GM10248 (cell line): ENCODE measurements at regions not wholly inside any gene's neighbourhood (a gene's known extent, or its start where the extent isn't known, plus 50 kb on each side); places are given as distances from the start of the nearest gene placed in this dataset.

Source experiments
- CTCF ChIA-PET: fragments of 300-600 bp; sonication (Branson Sonifier 250); formaldehyde crosslinking; extraction: SDS; loops from one replicate; lab custom pipeline; 2021; ENCODE audit warnings: antibody characterized with exemption; lab: Yijun Ruan, JAX
- POLR2A ChIA-PET: fragments of 350-650 bp; sonication (Branson Sonifier 250); formaldehyde crosslinking; extraction: SDS; loops from one replicate; lab custom pipeline; 2020; ENCODE audit warnings: antibody characterized with exemption; lab: Yijun Ruan, JAX
- DNase-seq: peaks from one replicate; pipeline ENCODE4 v3.0.0; 2012; ENCODE audit errors: extremely low spot score
- TF ChIP-seq, protein P1 (sequence below): IDR thresholded peaks from 2 replicates; pipeline ENCODE4 v1.5.1; 2012; ENCODE audit warnings: mild to moderate bottlenecking, low read depth; ENCODE audit errors: extremely low read depth, missing control alignments, control extremely low read depth

DNA sequence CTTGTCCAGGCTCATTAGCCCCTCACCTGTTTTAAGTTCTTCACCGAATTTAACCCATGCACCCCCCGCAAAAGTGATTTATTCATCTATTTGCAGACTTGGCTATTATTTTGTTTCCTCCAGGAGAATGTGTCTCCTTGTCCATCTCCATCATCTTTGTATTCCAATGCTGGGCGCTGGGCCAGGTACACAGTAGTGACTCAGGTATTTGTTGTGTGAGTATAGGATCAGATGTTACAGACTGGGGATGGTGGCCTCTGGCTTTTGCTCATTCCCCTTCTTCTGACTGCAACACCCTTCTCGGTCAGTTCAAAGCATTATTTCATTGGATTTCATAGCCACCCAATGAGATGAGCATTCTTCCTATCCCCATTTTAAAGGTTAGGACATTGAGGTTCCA lies 408.2 kb downstream of the MN1 start:
- ChIA-PET CTCF (no interaction called here), POLR2A (no interaction called here)
- DNase-seq, result no peak
- TF ChIP-seq, protein P1, sequence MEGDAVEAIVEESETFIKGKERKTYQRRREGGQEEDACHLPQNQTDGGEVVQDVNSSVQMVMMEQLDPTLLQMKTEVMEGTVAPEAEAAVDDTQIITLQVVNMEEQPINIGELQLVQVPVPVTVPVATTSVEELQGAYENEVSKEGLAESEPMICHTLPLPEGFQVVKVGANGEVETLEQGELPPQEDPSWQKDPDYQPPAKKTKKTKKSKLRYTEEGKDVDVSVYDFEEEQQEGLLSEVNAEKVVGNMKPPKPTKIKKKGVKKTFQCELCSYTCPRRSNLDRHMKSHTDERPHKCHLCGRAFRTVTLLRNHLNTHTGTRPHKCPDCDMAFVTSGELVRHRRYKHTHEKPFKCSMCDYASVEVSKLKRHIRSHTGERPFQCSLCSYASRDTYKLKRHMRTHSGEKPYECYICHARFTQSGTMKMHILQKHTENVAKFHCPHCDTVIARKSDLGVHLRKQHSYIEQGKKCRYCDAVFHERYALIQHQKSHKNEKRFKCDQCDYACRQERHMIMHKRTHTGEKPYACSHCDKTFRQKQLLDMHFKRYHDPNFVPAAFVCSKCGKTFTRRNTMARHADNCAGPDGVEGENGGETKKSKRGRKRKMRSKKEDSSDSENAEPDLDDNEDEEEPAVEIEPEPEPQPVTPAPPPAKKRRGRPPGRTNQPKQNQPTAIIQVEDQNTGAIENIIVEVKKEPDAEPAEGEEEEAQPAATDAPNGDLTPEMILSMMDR, result no peak

DNA sequence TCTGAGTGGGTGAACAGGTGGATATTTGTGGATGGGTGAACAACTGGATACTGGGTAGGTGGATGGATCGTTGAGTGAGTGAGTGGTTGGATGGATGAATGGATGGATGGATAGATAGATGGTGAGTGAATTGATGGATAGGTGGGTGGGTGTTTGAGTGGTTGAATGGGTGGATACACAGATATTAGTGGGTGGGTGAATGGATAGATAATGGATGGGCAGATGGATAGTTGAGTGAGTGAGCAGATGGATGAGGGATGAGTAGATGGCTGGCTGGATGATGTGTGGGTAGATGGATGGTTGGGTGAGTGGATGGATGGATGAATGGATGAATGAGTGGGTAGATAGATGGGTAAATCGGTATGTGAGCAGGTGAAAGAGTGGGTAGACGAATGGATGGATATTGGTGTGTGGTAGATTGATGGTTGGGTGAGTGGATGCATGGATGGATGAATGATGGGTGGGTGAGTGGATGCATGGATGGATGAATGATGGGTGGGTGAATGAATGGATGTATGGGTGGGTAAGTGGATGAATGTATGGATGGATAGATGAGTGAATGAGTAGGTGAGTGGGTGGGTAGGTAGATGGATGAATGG lies 406.7 kb downstream of the MN1 start:
- no peak for DNase-seq
- TF ChIP-seq, protein P1, result no peak
- CTCF ChIA-PET, result no interaction called here
- POLR2A ChIA-PET, result no interaction called here

DNA sequence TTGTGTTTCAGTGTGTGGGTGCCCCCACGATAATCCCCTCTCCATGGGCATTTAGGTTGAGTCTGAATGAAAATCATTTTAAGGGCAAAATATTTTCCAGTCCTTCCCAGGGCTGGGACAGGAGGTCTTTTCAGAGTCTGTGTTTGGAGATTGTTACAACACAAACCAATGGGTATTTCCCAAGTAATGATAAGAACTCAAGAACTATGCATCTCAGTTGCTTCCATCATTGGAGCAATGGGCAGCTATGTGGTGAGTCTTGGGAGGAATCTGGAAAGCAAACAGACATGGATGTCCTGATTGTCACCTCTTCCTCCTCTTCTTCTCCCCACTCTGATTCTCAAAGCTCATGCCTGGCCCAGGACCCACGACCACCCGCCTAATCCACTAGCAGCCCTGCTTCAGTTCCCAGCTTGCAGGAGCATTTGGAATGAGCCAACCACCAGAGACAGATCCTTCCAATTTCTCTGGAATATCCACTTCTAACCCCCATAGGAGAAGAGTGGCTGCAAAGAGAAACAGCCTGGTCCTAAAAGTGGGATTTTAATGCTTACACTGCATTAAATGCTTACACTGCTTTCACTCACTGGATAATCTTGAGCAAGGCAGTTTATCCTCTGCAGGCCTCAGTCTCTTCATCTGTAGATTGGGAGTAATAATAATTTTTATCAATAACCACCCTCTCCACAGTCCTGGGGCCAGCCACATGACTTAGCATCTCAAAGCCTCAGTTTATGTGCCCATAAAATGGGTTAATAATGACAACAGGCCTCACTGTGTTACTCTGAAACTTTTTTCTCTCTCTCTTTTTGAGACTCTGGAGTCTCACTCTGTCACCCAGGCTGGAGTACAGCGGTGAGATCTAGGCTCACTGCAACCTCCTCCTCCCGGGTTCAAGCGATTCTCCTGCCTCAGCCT lies 404.3 kb downstream of the MN1 start:
- CTCF ChIA-PET, result interaction anchor here (1.4 kb wide), 1 partner anchor 16 kb away, joined by 3 read pairs; no protein-coding TSS in a partner anchor
- DNase-seq, result no peak
- POLR2A ChIA-PET, result no interaction called here
- TF ChIP-seq, protein P1, result no peak

DNA sequence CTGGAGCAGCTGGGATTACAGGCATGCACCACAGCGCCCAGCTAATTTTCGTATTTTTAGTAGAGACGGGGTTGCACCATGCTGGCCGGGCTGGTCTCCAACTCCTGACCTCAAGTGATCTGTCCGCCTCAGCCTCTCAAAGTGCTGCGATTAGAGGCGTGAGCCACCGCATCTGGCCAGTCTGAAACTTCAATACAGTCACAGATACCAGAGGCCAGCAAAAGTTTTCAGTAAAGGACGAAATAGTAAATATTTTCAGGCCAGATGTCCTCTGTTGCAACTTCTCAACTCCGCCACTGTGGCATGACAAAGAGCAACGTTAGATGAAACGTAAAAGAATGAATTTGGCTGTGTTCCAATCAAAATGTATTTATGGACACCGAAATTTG lies 403.6 kb downstream of the MN1 start:
- TF ChIP-seq, protein P1, result no peak
- POLR2A ChIA-PET, result no interaction called here
- CTCF ChIA-PET, result no interaction called here
- no peak for DNase-seq

DNA sequence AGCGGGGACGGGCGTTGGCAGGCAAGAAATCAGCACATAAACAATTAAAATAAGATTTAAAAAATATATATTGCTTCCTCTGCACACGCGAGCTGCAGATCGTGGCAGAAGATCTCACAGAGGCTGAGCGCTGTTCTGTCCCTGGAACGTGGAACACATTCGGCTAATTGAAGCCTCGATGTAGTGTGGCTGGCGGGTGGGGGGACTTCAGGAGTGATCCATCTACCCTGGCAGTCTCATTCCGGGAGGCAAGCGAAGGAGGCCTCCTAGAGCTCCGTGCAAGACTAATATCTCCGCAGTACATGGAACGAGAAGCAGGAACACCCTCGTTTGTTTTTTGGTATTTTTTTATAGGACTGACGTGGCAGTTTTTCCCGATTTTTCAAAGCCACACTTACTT lies 402.4 kb downstream of the MN1 start:
- ChIA-PET POLR2A (no interaction called here), CTCF (no interaction called here)
- TF ChIP-seq, protein P1, result no peak
- DNase-seq, result no peak

DNA sequence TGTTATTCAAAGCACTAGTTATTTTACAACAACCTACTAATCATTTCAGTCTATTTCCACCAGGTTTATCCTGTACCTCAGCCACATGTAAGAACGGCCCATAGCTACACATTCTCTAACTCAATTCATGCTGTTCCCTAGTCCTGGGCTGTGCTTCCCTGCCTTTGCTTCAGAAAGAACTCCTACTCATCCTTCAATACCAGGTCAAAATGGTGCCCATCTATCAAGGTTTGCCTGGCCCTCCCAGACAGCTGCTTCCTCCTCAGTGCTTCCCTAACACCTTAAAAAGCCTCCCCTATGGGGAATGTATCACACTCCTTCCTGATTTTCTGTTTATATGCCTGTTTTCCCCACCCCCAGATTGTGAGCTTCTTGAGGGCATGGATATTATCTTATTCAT lies 400.7 kb downstream of the MN1 start:
- DNase-seq, result no peak
- ChIA-PET POLR2A (no interaction called here), CTCF (no interaction called here)
- TF ChIP-seq, protein P1, result no peak
